Breast epithelium (tissue), 4 donors: ENCODE measurements at regions not wholly inside any gene's neighbourhood (a gene's known extent, or its start where the extent isn't known, plus 50 kb on each side); places are given as distances from the start of the nearest gene placed in this dataset.

Experiments
- DNase-seq, 2 donors: peaks; one replicate each; pipeline ENCODE4 v3.0.0-alpha.2; 2019; ENCODE audit warnings: low spot score in 2 of 2
- H3K27ac ChIP-seq, 2 donors: fragments of 200-600 bp; sonication (generic) in 1 of 2; one replicate each; pipeline ENCODE4 v1.5.1; 2016 to 2019; ENCODE audit warnings: mild to moderate bottlenecking in 1 of 2
- H3K27me3 ChIP-seq, 2 donors: fragments of 200-600 bp; sonication (generic) in 1 of 2; one replicate each; pipeline versions ENCODE4 v1.5.1 to v1.6.0; 2017 to 2019; ENCODE audit warnings: control low read depth in 1 of 2, mild to moderate bottlenecking in 1 of 2
- H3K36me3 ChIP-seq: fragments of 200-600 bp; one replicate; pipeline ENCODE4 v1.5.1; 2019
- H3K4me1 ChIP-seq, 2 donors: fragments of 200-600 bp; sonication (generic); one replicate each; pipeline ENCODE4 v1.5.1; 2016 to 2019; ENCODE audit warnings: control low read depth in 1 of 2
- H3K4me3 ChIP-seq, 3 donors: fragments of 200-600 bp; sonication (generic); 1 replicate in 2 of 3; 2 replicates in 1 of 3; pipeline ENCODE4 v1.5.1; 2016 to 2019; ENCODE audit warnings: mild to moderate bottlenecking in 3 of 3, moderate library complexity in 2 of 3
- H3K9me3 ChIP-seq, 2 donors: fragments of 200-600 bp; sonication (generic) in 1 of 2; one replicate each; pipeline ENCODE4 v1.5.1; 2016 to 2019; ENCODE audit warnings: control low read depth in 1 of 2
- CTCF ChIP-seq, 3 donors: fragments of 450-650 bp; IDR thresholded peaks; one replicate each; pipeline ENCODE4 v1.5.1; 2016 to 2017; ENCODE audit warnings: antibody characterized with exemption in 3 of 3, mild to moderate bottlenecking in 3 of 3, moderate library complexity in 3 of 3
- POLR2A ChIP-seq: fragments of 450-650 bp; IDR thresholded peaks from one replicate; pipeline ENCODE4 v1.6.1; 2016; ENCODE audit warnings: antibody characterized with exemption, mild to moderate bottlenecking, moderate library complexity
- POLR2AphosphoS5 ChIP-seq, 3 donors: sonication (generic); formaldehyde crosslinking; IDR thresholded peaks; one replicate each; pipeline ENCODE4 v1.6.1; 2017; ENCODE audit warnings: antibody characterized with exemption in 3 of 3
- intact Hi-C: fragments of 100-400 bp; cut with DNase I; formaldehyde crosslinking; loops from one replicate; pipeline ENCODE4 v1.15.1; 2023; ENCODE audit warnings: low total_unique reads

DNA sequence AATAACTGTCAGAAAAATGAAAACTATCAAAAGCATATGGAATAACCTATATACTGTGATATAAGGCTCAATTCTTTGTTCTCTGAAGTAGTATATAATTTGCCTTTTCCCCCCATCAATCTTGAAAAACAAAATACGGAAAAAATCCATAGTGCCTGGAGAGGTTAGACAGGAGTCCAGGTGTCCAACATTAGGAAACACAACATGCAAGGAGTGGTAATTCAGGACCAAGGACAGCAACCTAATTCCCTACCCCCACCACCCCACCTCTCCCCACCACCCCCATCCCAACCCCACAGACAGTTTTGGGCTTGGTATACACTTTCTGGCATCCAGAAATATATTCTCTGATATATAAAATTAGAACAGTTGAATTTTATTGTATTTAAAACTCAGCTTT lies 55.1 kb upstream of the SLC25A26 start:
- intact Hi-C loops: no loop called here
- Histone ChIP-seq H3K4me1 (no peaks in the 10 kb centered on the region), H3K9me3 (no peaks in the 10 kb centered on the region), H3K27ac (no peak overlapping the region), H3K27me3 (no peaks in the 10 kb centered on the region), H3K4me3 (no peak overlapping the region), H3K36me3 (no peaks in the 10 kb centered on the region)
- DNase-seq: no peak
- TF ChIP-seq CTCF (IDR thresholded peaks at IDR 0.05): no peak
- no peak for TF ChIP-seq POLR2AphosphoS5 (IDR thresholded peaks at IDR 0.05)
- TF ChIP-seq POLR2A: no peak

GRCh38 chr3:66164155-66164554 lies 56.6 kb upstream of the SLC25A26 start:
- Histone ChIP-seq H3K36me3 (no peaks in the 10 kb centered on the region), H3K27me3 (no peaks in the 10 kb centered on the region), H3K4me1 (no peaks in the 10 kb centered on the region), H3K9me3 (no peaks in the 10 kb centered on the region), H3K27ac (no peak overlapping the region), H3K4me3 (no peak overlapping the region)
- TF ChIP-seq POLR2A (no peak), POLR2AphosphoS5 (IDR thresholded peaks at IDR 0.05) (no peak), CTCF (IDR thresholded peaks at IDR 0.05) (no peak)
- DNase-seq: no peak
- intact Hi-C loops: no loop called here

- TF ChIP-seq POLR2A (no peak), POLR2AphosphoS5 (IDR thresholded peaks at IDR 0.05) (no peak), CTCF (IDR thresholded peaks at IDR 0.05) (no peak)
- no peak overlapping the region for H3K27ac ChIP-seq
- H3K27me3 ChIP-seq: no peaks in the 10 kb centered on the region
- DNase-seq: no peak
- no peaks in the 10 kb centered on the region for H3K36me3 ChIP-seq
- H3K4me1 ChIP-seq: no peaks in the 10 kb centered on the region
- H3K9me3 ChIP-seq: no peaks in the 10 kb centered on the region
- intact Hi-C loops: no loop called here
- H3K4me3 ChIP-seq: no peak overlapping the region
Measured at GRCh38 chr3:66163222-66163621, 57.6 kb upstream of the SLC25A26 start.

DNA sequence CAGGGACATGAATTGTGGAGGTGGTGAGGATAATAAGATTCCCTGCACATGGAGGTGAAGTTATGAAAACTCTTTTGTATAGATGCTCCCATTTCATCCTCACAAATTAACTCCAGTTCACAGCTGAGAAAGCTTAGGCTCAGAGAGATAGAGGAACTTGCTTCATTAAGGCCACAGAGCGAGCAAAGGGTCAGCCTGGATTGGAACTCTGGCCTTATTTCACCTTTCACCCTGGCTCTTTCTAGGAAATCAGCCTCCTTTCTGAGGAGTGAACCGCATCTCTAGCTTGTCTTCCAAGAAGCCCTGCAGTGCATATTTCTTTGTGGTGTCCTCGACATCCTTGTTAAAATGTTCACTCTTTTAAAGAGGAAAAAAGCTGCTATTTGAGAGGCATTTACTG lies 58.0 kb upstream of the SLC25A26 start:
- Histone ChIP-seq H3K27ac (no peak overlapping the region), H3K4me3 (no peak overlapping the region), H3K9me3 (no peaks in the 10 kb centered on the region), H3K36me3 (no peaks in the 10 kb centered on the region), H3K27me3 (no peaks in the 10 kb centered on the region), H3K4me1 (no peaks in the 10 kb centered on the region)
- no peak for DNase-seq
- TF ChIP-seq POLR2A: no peak
- no peak for TF ChIP-seq POLR2AphosphoS5 (IDR thresholded peaks at IDR 0.05)
- intact Hi-C loops: no loop called here

GRCh38 chr3:66158933-66159683 lies 61.7 kb upstream of the SLC25A26 start:
- no peak for DNase-seq
- intact Hi-C loops: no loop called here
- Histone ChIP-seq H3K27me3 (no peaks in the 10 kb centered on the region), H3K36me3 (no peaks in the 10 kb centered on the region), H3K9me3 (no peaks in the 10 kb centered on the region), H3K27ac (no peak overlapping the region), H3K4me3 (no peak overlapping the region), H3K4me1 (no peaks in the 10 kb centered on the region)
- TF ChIP-seq CTCF (IDR thresholded peaks at IDR 0.05) (no peak), POLR2AphosphoS5 (IDR thresholded peaks at IDR 0.05) (no peak), POLR2A (no peak)
